WERI-Rb-1 (cell line): ENCODE measurements at regions not wholly inside any gene's neighbourhood (a gene's known extent, or its start where the extent isn't known, plus 50 kb on each side); places are given as distances from the start of the nearest gene placed in this dataset.

ENCODE experiments used
- DNase-seq: peaks from one replicate; pipeline ENCODE4 v3.0.0-alpha.2; 2020
- H3K27ac ChIP-seq: fragments of 250-450 bp; sonication (Bioruptor Pico); 2 replicates; pipeline ENCODE4 v1.5.1; 2020; ENCODE audit warnings: mild to moderate bottlenecking, moderate library complexity
- H3K27me3 ChIP-seq: fragments of 250-450 bp; sonication (Bioruptor Pico); 2 replicates; pipeline ENCODE4 v1.5.1; 2021; ENCODE audit warnings: mild to moderate bottlenecking, low read depth, moderate library complexity; ENCODE audit not compliant: insufficient read depth, severe bottlenecking
- H3K36me3 ChIP-seq: fragments of 250-450 bp; sonication (Bioruptor Pico); 2 replicates; pipeline ENCODE4 v1.5.1; 2020; ENCODE audit warnings: mild to moderate bottlenecking, moderate library complexity
- H3K4me3 ChIP-seq: 2 replicates; pipeline ENCODE4 v1.5.1; 2011; ENCODE audit warnings: low read depth, mild to moderate bottlenecking, control low read depth, low read length
- H3K9me3 ChIP-seq: fragments of 250-450 bp; sonication (Bioruptor Pico); 2 replicates; pipeline ENCODE4 v1.5.1; 2021; ENCODE audit warnings: mild to moderate bottlenecking, moderate library complexity; ENCODE audit not compliant: severe bottlenecking
- CTCF ChIP-seq: IDR thresholded peaks from 2 replicates; pipeline ENCODE4 v1.5.1; 2011; ENCODE audit warnings: low read depth, mild to moderate bottlenecking, control low read depth, inconsistent platforms, low read length

- DNase-seq: no peak
- Histone ChIP-seq H3K4me3 (no peak overlapping the region), H3K36me3 (no peaks in the 10 kb centered on the region), H3K27ac (no peak overlapping the region), H3K27me3 (no peaks in the 10 kb centered on the region), H3K9me3 (no peaks in the 10 kb centered on the region)
- no peak for TF ChIP-seq CTCF
Measured at GRCh38 chr6:106752641-106753040, 123.3 kb downstream of the QRSL1 start.

- Histone ChIP-seq H3K27ac (no peak overlapping the region), H3K4me3 (no peak overlapping the region), H3K36me3 (no peaks in the 10 kb centered on the region), H3K9me3 (no peaks in the 10 kb centered on the region), H3K27me3 (no peaks in the 10 kb centered on the region)
- no peak for DNase-seq
- no peak for TF ChIP-seq CTCF
Measured at GRCh38 chr6:106751501-106752252, 122.3 kb downstream of the QRSL1 start.

- TF ChIP-seq CTCF: no peak
- H3K9me3 ChIP-seq: no peaks in the 10 kb centered on the region
- no peaks in the 10 kb centered on the region for H3K36me3 ChIP-seq
- no peaks in the 10 kb centered on the region for H3K27me3 ChIP-seq
- no peak for DNase-seq
- H3K4me3 ChIP-seq: no peak overlapping the region
- H3K27ac ChIP-seq: no peak overlapping the region
Measured at GRCh38 chr6:106750946-106751345, 121.6 kb downstream of the QRSL1 start.

GRCh38 chr6:106750142-106750918 lies 121.0 kb downstream of the QRSL1 start:
- Histone ChIP-seq H3K9me3 (no peaks in the 10 kb centered on the region), H3K36me3 (no peaks in the 10 kb centered on the region), H3K4me3 (no peak overlapping the region), H3K27me3 (no peaks in the 10 kb centered on the region), H3K27ac (no peak overlapping the region)
- no peak for TF ChIP-seq CTCF
- no peak for DNase-seq

GRCh38 chr6:106749609-106750008 lies 120.2 kb downstream of the QRSL1 start:
- no peak for DNase-seq
- no peak for TF ChIP-seq CTCF
- Histone ChIP-seq H3K27me3 (no peaks in the 10 kb centered on the region), H3K4me3 (no peak overlapping the region), H3K27ac (no peak overlapping the region), H3K36me3 (no peaks in the 10 kb centered on the region), H3K9me3 (no peaks in the 10 kb centered on the region)
